ENCODE measurements at regions not wholly inside any gene's neighbourhood (a gene's known extent, or its start where the extent isn't known, plus 50 kb on each side); places are given as distances from the start of the nearest gene placed in this dataset.

DNA sequence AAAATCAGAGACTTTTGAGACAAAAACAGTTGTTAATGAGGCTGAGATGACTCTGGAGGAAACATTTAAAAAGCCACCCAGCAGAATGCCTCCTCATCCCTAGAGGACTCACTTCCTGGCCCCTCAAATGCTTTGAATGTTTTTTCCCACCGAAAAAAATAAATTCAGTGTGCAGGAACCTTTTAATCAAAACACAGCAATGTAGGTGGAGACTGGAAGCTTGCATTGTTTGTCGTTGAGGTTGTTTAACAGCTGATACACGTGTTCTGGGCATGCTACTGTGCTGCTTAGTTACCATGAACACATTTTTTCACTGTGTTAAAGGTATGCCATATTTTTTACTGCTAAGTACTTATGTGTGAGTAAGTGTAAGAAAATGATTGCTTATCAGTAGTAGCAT lies 65.7 kb upstream of the ADCY2 start:
- TF ChIP-seq, protein P1, sequence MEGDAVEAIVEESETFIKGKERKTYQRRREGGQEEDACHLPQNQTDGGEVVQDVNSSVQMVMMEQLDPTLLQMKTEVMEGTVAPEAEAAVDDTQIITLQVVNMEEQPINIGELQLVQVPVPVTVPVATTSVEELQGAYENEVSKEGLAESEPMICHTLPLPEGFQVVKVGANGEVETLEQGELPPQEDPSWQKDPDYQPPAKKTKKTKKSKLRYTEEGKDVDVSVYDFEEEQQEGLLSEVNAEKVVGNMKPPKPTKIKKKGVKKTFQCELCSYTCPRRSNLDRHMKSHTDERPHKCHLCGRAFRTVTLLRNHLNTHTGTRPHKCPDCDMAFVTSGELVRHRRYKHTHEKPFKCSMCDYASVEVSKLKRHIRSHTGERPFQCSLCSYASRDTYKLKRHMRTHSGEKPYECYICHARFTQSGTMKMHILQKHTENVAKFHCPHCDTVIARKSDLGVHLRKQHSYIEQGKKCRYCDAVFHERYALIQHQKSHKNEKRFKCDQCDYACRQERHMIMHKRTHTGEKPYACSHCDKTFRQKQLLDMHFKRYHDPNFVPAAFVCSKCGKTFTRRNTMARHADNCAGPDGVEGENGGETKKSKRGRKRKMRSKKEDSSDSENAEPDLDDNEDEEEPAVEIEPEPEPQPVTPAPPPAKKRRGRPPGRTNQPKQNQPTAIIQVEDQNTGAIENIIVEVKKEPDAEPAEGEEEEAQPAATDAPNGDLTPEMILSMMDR (IDR thresholded peaks at IDR 0.05; ENCODE audit: low read length), result no peak
- no peak for TF ChIP-seq EZH2 (IDR thresholded peaks at IDR 0.05; ENCODE audit: borderline replicate concordance, low read length)
